Endothelial cell of umbilical vein (primary cell): ENCODE measurements at regions not wholly inside any gene's neighbourhood (a gene's known extent, or its start where the extent isn't known, plus 50 kb on each side); places are given as distances from the start of the nearest gene placed in this dataset.

Experiments
- EZH2 ChIP-seq: IDR thresholded peaks from 2 replicates; pipeline ENCODE4 v1.6.1; 2012; ENCODE audit warnings: borderline replicate concordance, low read depth, mild to moderate bottlenecking, moderate library complexity, low read length, inconsistent platforms; ENCODE audit not compliant: severe bottlenecking
- FOS ChIP-seq: IDR thresholded peaks from 2 replicates; pipeline ENCODE4 v1.6.1; 2011; ENCODE audit warnings: mild to moderate bottlenecking, low read length, moderate library complexity, borderline replicate concordance; ENCODE audit not compliant: insufficient read depth
- JUN ChIP-seq: IDR thresholded peaks from 2 replicates; pipeline ENCODE4 v1.6.1; 2011; ENCODE audit warnings: borderline replicate concordance, low read depth; ENCODE audit not compliant: insufficient read length, insufficient read depth
- POLR2A ChIP-seq: IDR thresholded peaks from 2 replicates; pipeline ENCODE4 v1.6.1; 2012; ENCODE audit warnings: low read depth, mild to moderate bottlenecking, control low read depth, low read length
- TF ChIP-seq, protein P1 (sequence below), 2 donors: IDR thresholded peaks; 1 replicate in 1 of 2; 2 replicates in 1 of 2; pipeline ENCODE4 v1.5.1; 2011; ENCODE audit warnings: low read length in 2 of 2, mild to moderate bottlenecking in 2 of 2, moderate library complexity in 2 of 2, control low read depth in 1 of 2, inconsistent platforms in 1 of 2, low read depth in 1 of 2; ENCODE audit not compliant: insufficient read depth in 1 of 2; ENCODE audit errors: extremely low read depth in 1 of 2
- TF ChIP-seq, protein P2 (sequence below): IDR thresholded peaks from 2 replicates; pipeline ENCODE4 v1.6.1; 2011; ENCODE audit not compliant: insufficient read depth, insufficient read length

DNA sequence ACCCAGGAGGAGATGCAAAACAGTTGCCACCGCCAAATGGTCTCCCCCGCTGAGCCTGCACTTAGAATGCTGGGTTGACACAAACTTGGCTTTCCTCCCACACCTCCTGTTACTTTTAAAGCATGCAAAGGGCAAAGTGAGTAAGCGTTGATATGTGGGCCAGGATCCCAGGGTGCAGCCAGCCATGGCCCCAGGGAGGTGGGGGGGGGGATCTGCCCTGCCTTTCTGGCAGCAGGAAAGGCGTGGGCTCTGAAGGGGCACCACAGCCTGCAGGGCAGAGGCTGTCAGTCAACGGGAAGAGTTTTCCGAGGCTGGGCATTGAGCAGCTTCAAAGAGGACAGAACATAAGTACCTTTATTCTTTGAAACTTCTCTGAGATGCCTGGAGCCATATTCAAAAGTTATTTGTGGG, 142.3 kb downstream of the ABCC12 start:
- TF ChIP-seq EZH2 (no peak), POLR2A (no peak), JUN (no peak), FOS (no peak)
- TF ChIP-seq, protein P1, sequence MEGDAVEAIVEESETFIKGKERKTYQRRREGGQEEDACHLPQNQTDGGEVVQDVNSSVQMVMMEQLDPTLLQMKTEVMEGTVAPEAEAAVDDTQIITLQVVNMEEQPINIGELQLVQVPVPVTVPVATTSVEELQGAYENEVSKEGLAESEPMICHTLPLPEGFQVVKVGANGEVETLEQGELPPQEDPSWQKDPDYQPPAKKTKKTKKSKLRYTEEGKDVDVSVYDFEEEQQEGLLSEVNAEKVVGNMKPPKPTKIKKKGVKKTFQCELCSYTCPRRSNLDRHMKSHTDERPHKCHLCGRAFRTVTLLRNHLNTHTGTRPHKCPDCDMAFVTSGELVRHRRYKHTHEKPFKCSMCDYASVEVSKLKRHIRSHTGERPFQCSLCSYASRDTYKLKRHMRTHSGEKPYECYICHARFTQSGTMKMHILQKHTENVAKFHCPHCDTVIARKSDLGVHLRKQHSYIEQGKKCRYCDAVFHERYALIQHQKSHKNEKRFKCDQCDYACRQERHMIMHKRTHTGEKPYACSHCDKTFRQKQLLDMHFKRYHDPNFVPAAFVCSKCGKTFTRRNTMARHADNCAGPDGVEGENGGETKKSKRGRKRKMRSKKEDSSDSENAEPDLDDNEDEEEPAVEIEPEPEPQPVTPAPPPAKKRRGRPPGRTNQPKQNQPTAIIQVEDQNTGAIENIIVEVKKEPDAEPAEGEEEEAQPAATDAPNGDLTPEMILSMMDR (IDR thresholded peaks at IDR 0.05; ENCODE audit: extremely low read depth in 1 of 2, insufficient read depth in 1 of 2, low read depth in 1 of 2, low read length in 2 of 2): no peak
- TF ChIP-seq, protein P2, sequence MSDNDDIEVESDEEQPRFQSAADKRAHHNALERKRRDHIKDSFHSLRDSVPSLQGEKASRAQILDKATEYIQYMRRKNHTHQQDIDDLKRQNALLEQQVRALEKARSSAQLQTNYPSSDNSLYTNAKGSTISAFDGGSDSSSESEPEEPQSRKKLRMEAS: no peak
